ENCODE measurements at regions not wholly inside any gene's neighbourhood (a gene's known extent, or its start where the extent isn't known, plus 50 kb on each side); places are given as distances from the start of the nearest gene placed in this dataset.

- TF ChIP-seq CTCF (IDR thresholded peaks at IDR 0.05) (no peak), POLR2A (IDR thresholded peaks at IDR 0.05) (no peak), EP300 (IDR thresholded peaks at IDR 0.05) (no peak)
Observed at GRCh38 chr20:24406750-24407149, 62.7 kb upstream of the SYNDIG1 start.

All from tibial nerve (tissue), 4 donors.